Transverse colon (tissue), 4 donors: ENCODE measurements at regions not wholly inside any gene's neighbourhood (a gene's known extent, or its start where the extent isn't known, plus 50 kb on each side); places are given as distances from the start of the nearest gene placed in this dataset.

Experiments used
- DNase-seq: peaks from one replicate; pipeline ENCODE4 v3.0.0-alpha.2; 2019
- H3K27ac ChIP-seq, 4 donors: fragments of 200-600 bp; sonication (generic); 2 replicates each; pipeline ENCODE4 v1.5.1; 2016 to 2018; ENCODE audit warnings: inconsistent platforms in 4 of 4
- H3K27me3 ChIP-seq: fragments of 200-600 bp; sonication (generic); 2 replicates; pipeline ENCODE4 v1.5.1; 2017; ENCODE audit warnings: inconsistent platforms
- H3K36me3 ChIP-seq, 4 donors: fragments of 200-600 bp; sonication (generic); 2 replicates each; pipeline ENCODE4 v1.5.1; 2017 to 2019; ENCODE audit warnings: inconsistent platforms in 4 of 4
- H3K4me1 ChIP-seq, 4 donors: fragments of 200-600 bp; sonication (generic); 2 replicates each; pipeline ENCODE4 v1.5.1; 2017 to 2020; ENCODE audit warnings: inconsistent platforms in 4 of 4
- H3K4me3 ChIP-seq, 4 donors: fragments of 200-600 bp; sonication (generic); 1 replicate in 1 of 4; 2 replicates in 3 of 4; pipeline versions ENCODE4 v1.5.1 to v1.6.1; 2017 to 2019; ENCODE audit warnings: inconsistent platforms in 4 of 4
- H3K9me3 ChIP-seq, 2 donors: fragments of 200-600 bp; sonication (generic); 2 replicates each; pipeline ENCODE4 v1.5.1; 2017 to 2019; ENCODE audit warnings: inconsistent platforms in 2 of 2
- CTCF ChIP-seq, 5 experiments: fragments of 200-600 bp in 3 of 5; fragments of 450-650 bp in 2 of 5; sonication (generic) in 3 of 5; IDR thresholded peaks; 1 replicate in 2 of 5; 2 replicates in 3 of 5; pipeline ENCODE4 v1.5.1; 2016 to 2017; ENCODE audit warnings: antibody characterized with exemption in 5 of 5, inconsistent platforms in 3 of 5, mild to moderate bottlenecking in 2 of 5, moderate library complexity in 1 of 5
- EP300 ChIP-seq: sonication (generic); formaldehyde crosslinking; IDR thresholded peaks from one replicate; pipeline ENCODE4 v1.6.1; 2017; ENCODE audit warnings: antibody characterized with exemption, low read depth
- POLR2A ChIP-seq: fragments of 450-650 bp; IDR thresholded peaks from one replicate; pipeline ENCODE4 v1.6.1; 2016; ENCODE audit warnings: antibody characterized with exemption, mild to moderate bottlenecking, moderate library complexity
- POLR2AphosphoS5 ChIP-seq, 3 donors: sonication (generic); formaldehyde crosslinking; IDR thresholded peaks; one replicate each; pipeline ENCODE4 v1.6.1; 2016; ENCODE audit warnings: antibody characterized with exemption in 3 of 3
- WGBS, 2 donors: methylation state at CpG; one replicate each; pipeline ENCODE4 v1.1.5; 2018; ENCODE audit warnings: low coverage in 1 of 2; 5-methylcytosine and 5-hydroxymethylcytosine counted together
- in situ Hi-C, 4 donors: fragments of 200-750 bp; cut with MboI; loops; one replicate each; pipeline versions ENCODE4 v1.15.0 to v1.15.1; 2017; ENCODE audit warnings: low sequenced_read_pairs in 3 of 4, low pct_ligation_motif_present in 1 of 4, low pct_unique_long_range_greater_than_20kb in 1 of 4
- intact Hi-C: fragments of 100-400 bp; cut with DNase I; formaldehyde crosslinking; loops from one replicate; pipeline ENCODE4 v1.15.1; 2023; ENCODE audit warnings: low total_unique reads

- TF ChIP-seq EP300 (no peak), CTCF (IDR thresholded peaks at IDR 0.05) (no peak), POLR2AphosphoS5 (IDR thresholded peaks at IDR 0.05) (no peak), POLR2A (no peak)
- no peak for DNase-seq
- Histone ChIP-seq H3K4me1 (no peaks in the 10 kb centered on the region), H3K36me3 (no peaks in the 10 kb centered on the region), H3K4me3 (no peak overlapping the region), H3K27me3 (no peaks in the 10 kb centered on the region), H3K27ac (no peak overlapping the region), H3K9me3 (no peaks in the 10 kb centered on the region)
- intact Hi-C loops = no loop called here
- 60 to 70% methylated on average over 1 of the region's 1 CpG for WGBS, 2 donors
- in situ Hi-C loops = no loop called here
These were observed 255.2 kb upstream of the FAR2 start for GRCh38 chr12:28893856-28894255.

- Histone ChIP-seq H3K9me3 (peaks cover 0 to 3% of the 10 kb centered on the region in 2 donors), H3K4me3 (no peak overlapping the region), H3K27me3 (no peaks in the 10 kb centered on the region), H3K4me1 (no peaks in the 10 kb centered on the region), H3K27ac (no peak overlapping the region), H3K36me3 (no peaks in the 10 kb centered on the region)
- no peak for DNase-seq
- TF ChIP-seq POLR2AphosphoS5 (IDR thresholded peaks at IDR 0.05) (no peak), CTCF (IDR thresholded peaks at IDR 0.05) (no peak)
- WGBS, 2 donors = 70 to 88% methylated on average over 1 of the region's 1 CpG
- in situ Hi-C loops (no loop called here), intact Hi-C loops (no loop called here)
These were observed 252.7 kb upstream of the FAR2 start for GRCh38 chr12:28896421-28896820.

- no peaks in the 10 kb centered on the region for H3K36me3 ChIP-seq
- H3K27ac ChIP-seq = no peak overlapping the region
- 29 to 80% methylated on average over 1 to 2 of the region's 2 CpGs for WGBS, 2 donors
- H3K9me3 ChIP-seq = peaks cover 0 to 3% of the 10 kb centered on the region in 2 donors
- no peaks in the 10 kb centered on the region for H3K4me1 ChIP-seq
- DNase-seq = no peak
- H3K4me3 ChIP-seq = no peak overlapping the region
- intact Hi-C loops = no loop called here
- no peak for TF ChIP-seq POLR2A
- no peak for TF ChIP-seq POLR2AphosphoS5 (IDR thresholded peaks at IDR 0.05)
- no peak for TF ChIP-seq EP300
- TF ChIP-seq CTCF (IDR thresholded peaks at IDR 0.05) = no peak
- no peaks in the 10 kb centered on the region for H3K27me3 ChIP-seq
- in situ Hi-C loops = no loop called here
These were observed 251.0 kb upstream of the FAR2 start for GRCh38 chr12:28898038-28898437.

- no peaks in the 10 kb centered on the region for H3K27me3 ChIP-seq
- H3K27ac ChIP-seq = no peak overlapping the region
- TF ChIP-seq POLR2AphosphoS5 (IDR thresholded peaks at IDR 0.05) (no peak), CTCF (IDR thresholded peaks at IDR 0.05) (no peak), EP300 (no peak), POLR2A (no peak)
- H3K9me3 ChIP-seq = peaks cover 0 to 3% of the 10 kb centered on the region in 2 donors
- intact Hi-C loops = no loop called here
- in situ Hi-C loops = no loop called here
- H3K4me3 ChIP-seq = no peak overlapping the region
- DNase-seq = no peak
- H3K36me3 ChIP-seq = no peaks in the 10 kb centered on the region
- 71 to 81% methylated on average over 1 of the region's 1 CpG for WGBS, 2 donors
- H3K4me1 ChIP-seq = no peaks in the 10 kb centered on the region
These were observed 249.1 kb upstream of the FAR2 start for GRCh38 chr12:28899951-28900350.
